HK-2 (cell line): ENCODE measurements at regions not wholly inside any gene's neighbourhood (a gene's known extent, or its start where the extent isn't known, plus 50 kb on each side); places are given as distances from the start of the nearest gene placed in this dataset.
A peak's percentile ranks its signal among the peaks of the same experiment; 100 is the strongest.
"Not testable (repeated sequence)": the region's sequence is repeated elsewhere in the genome, so short reads cannot be mapped to it uniquely, and the experiment has no call there.

Source experiments
- DNase-seq: peaks from one replicate; pipeline ENCODE4 v3.0.0-alpha.2; 2018; ENCODE audit not compliant: unreplicated experiment

DNA sequence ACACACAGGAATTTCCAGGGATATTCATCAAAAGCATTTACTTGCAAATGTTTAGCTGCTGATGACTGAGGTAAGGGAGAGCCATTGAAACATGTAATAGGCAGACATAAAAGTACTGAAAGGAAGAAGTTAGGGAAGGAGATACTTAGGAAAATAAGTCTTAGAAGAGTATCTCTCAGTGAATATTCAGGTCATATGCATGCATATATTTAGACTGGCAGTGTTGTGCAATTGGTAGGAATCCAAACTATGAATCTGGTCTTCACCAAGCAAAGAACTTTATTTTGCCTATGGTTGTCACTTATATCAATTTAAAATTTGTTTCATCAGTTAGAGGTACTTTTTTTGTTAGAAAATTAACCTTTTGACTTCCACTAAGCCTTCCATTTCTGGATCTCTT is 1490.7 kb downstream of the SUCLG1 start:
- DNase-seq, result no peak

DNA sequence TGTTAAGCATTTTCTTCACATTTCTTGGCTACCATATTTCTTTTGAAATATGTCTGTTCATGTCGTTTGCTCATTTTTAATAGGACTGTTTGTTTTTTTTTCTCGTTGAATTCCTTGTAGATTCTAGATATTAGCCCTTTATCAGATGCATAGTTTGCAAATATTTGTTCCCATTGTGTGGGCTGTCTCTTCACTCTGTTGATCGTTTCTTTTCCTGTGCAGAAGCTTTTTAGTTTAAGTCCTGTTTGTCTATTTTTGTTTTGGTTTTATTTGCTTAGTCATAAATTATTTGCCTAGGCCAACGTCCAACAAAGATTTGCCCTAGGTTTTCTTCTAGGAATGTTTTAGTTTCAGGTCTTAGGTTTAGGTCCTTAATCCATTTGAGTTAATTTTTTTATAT is 1494.7 kb downstream of the SUCLG1 start:
- no peak for DNase-seq

DNA sequence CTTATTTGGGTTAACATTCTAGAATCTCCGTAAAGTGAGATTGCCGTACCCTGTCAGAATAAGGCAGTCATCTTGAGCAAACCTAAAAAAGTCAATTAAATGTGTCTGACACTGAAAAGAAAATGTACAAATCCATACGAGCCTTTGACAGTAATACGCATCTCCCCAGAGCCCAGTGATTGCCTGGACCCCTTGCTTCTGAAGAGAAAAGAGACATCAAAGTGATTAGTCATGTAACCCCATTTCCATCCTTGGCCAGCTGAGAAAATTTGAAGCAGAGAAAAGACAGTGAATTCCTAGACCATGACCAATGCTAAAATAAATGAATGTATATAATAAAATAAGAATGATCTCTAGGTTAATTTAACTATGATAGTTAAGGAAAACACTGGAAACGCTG is 1499.4 kb downstream of the SUCLG1 start:
- no peak for DNase-seq

DNA sequence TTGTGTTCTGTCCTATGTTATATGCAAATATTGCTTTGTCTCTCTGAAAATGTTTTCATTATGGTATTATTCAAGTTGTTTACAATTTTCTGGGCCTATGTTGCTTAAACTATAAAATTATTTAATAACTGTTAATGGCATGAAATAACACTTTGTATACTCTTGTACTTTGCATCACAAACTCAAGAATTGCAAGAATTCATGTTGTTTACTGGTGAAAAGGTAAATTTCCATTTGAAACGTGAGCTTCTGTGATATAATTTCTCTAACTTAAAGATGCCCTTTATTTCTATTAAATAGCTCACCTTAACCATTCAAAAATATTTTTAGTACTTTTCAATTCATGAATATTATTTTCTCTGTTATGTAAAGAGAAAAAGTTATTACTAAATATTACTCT is 1504.2 kb downstream of the SUCLG1 start:
- DNase-seq, result no peak

DNA sequence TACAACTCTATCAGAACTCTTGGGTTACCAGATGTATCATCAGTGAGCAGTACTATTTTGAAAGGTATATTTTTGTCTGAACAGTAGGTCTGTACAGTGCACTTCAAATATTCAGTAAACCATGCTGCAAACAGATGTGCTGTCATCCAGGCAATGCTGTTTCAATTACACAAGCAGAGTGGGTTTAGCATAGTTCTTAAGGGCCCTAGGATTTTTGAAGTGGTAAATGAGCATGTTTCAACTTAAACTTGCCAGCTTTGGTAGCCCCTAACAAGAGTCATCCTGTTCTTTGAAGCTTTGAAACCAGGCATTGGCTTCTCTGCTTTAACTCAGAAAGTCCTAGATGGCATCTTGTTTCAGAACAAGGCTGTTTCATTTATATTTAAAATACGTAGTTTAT is 1519.9 kb downstream of the SUCLG1 start:
- no peak for DNase-seq

DNA sequence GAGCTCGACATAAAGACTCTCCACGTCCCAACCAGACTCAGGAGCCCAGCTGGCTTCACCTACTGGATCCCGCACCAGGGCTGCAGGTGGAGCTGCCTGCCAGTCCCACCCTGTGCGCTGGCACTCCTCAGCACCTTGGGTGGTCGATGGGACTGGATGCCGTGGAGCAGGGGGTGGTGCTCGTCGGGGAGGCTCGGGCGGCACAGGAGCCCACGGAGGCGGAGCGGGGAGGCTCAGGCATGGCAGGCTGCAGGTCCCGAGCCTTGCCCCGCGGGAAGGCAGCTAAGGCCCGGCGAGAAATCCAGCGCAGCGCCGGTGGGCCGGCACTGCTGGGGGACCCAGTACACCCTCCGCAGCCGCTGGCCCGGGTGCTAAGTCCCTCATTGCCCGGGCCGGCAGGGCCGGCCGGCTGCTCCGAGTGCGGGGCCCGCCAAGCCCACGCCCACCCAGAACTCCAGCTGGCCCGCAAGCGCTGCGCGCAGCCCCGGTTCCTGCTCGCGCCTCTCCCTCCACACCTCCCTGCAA is 1520.7 kb downstream of the SUCLG1 start:
- DNase-seq, result not testable (repeated sequence)

DNA sequence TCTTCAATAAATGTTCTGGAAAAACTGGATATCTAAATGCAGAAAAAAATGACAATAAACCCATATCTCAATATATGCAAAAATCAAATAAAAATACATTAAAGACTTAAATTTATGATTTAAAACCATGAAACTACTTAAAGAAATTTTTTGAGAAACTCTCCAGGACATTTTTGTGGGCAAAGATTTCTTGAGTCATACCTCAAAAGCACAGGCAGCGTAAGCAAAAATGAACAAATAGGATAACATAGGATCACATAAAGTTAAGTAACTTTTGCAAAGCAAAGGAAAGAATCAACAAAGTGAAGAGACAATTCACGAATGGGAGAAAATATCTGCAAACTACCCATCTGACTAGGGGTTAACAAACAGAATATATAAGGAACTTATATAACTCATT is 1545.5 kb downstream of the SUCLG1 start:
- no peak for DNase-seq

DNA sequence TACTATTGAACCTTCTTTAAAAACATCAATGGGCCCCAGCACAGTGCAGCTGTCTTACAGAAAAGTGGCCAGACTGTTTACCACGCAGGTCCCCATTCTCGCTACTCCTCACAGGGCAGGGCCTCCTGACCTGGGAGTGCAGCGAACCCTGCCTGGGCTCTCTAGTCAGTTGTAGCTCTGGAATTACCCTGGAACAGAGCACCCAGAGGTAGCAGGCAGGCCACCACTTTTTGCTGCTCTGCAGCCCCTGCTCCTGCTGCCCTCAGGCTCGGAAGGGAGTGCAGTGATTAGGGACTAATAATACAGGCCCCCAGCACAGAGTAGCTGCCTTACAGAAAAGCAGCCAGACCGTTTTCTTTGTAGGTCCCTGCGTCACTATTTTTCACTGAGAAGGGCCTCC is 1563.0 kb downstream of the SUCLG1 start:
- DNase-seq, result no peak

DNA sequence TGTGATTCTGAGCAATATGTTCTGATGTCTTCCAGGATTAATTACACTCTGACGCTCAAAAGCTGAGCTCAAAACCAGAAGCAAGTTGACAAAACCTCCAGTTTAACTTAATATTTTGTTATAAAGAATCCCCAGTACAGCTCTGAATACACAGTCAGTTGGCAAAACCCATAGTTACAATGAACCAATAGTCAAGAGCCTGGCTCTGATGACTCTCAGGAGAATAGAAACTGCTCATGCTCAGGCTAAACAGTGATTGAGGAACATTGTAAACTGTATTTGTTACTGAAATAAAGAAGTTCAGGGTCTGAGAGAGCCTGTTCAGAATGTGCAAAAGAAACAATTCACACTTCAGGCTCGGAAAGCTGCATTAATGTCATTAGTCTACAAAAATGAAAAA is 1565.9 kb downstream of the SUCLG1 start:
- no peak for DNase-seq

DNA sequence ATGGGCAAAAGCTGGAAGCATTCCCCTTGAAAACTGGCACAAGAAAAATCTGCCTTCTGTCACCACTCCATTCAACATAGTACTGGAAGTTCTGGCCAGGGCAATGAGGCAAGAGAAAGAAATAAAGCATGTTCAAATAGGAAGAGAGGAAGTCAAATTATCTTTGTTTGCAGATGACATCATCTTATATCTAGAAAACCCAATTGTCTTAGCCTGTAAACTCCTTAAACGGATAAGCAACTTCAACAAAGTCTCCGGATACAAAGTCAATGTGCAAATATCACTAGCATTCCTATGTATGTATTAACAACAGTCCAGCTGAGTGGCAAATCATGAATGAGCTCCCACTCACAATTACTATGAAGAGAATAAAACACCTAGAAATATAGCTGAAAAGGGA is 1579.3 kb downstream of the SUCLG1 start:
- DNase-seq, result no peak

DNA sequence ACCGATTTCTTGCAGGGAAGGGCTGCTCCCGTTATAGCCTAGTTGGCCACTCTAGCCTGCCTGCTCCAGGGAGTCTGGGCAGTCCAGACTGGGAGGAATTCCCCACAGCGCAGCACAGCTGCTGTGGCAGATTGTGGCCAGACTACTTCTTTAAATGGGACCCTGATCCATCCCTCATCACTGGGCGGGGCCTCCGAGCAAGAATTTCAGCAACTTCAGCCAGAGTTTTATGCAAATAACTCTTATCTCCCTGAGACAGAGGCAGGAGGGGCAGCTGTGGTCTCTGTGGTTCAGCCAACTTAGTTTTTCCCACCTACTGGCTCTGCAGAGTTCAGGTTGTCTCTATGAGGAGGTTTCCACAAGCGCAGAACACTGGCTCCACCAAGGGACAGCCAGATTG is 1583.2 kb downstream of the SUCLG1 start:
- no peak for DNase-seq

DNA sequence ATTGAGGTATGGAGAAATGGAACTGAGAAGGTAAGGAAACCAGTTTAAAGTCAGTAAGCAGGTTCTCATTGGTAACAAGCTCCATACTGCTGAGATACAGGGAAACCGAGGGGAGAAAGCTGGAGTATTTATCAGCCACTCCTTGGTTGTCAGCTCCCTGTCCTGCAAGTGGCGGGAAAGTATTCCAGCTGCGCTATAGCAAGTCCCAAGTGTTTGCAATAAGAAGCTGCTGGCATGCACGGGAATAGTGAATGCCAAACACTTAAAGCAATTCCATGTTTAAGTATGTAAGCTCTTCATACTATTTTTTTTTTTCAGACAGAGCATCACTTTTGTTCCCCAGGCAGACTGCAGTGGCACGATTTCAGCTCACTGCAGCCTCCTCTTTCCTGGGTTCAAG is 1601.1 kb downstream of the SUCLG1 start:
- no peak for DNase-seq

DNA sequence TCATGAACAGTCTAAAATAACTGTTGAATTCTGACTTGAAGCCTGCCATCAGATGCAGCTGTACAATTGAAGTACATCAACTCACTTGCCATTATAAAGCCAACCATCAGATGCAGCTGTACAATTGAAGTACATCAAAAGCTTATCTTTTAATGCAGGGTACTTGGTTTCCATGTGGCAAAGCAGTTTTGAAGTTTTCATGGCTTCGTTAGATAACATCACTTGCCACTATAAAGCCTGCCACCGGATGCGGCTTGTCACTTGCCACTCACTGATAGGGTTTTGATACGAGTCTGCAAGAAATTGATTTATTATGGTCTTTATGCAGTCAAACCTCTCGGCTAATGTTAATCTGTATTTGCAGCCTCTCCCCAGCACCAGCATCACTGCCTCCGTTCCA is 1605.8 kb downstream of the SUCLG1 start:
- DNase-seq, result no peak

DNA sequence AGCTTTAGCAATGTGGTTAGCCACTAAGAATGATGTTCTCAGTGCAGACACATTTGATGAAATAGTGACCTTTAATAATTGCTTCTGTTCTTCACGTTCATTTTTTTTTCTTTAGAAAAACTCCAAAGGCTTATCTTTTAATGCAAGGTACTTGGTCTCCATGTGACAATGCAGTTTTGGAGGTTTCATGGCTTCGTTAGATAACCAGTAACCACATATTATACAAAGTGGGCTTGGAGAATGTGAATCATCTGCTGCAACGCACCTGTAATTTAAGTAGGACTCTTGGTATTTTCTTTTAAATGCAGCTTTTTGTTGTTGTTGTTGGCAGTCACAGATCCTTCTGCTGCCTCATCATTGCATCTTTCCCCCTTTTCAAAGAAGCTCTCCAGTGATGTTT is 1606.3 kb downstream of the SUCLG1 start:
- no peak for DNase-seq

DNA sequence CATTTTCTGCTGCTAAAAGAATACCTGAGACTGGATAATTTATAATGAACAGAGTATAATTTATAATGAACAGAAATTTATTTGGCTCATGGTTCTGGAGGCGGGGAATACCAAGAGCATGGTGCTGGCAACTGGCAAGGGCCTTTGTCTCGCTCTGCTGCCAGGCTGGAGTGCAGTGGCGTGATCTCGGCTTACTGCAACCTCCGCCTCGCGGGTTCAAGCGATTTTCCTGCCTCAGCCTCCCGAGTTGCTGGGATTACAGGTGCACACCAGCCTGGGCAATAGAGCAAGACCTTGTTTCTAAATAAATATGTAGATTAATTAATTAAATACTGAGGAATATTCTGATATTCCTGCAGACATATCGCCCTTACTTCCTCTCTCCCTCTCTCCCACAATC is 1610.8 kb downstream of the SUCLG1 start:
- DNase-seq, result no peak

DNA sequence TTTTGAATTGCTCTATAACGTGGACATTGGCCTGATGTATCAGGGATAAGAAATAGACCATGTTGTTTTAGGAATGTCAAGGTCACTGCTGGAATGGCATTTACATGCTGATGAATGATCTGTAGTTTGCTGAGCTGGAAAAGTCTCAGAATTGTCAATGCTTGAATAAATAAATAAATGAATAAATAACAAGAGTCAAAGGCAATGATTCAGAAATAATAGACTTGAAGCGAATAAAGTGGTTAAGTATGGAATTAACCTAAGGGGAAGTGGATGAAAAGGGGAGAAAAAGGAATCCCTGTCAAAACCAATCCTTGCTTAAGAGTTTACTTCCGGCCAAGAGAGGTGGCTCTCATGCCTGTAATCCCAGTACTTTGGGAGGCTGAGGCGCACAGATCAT is 1620.0 kb downstream of the SUCLG1 start:
- no peak for DNase-seq

DNA sequence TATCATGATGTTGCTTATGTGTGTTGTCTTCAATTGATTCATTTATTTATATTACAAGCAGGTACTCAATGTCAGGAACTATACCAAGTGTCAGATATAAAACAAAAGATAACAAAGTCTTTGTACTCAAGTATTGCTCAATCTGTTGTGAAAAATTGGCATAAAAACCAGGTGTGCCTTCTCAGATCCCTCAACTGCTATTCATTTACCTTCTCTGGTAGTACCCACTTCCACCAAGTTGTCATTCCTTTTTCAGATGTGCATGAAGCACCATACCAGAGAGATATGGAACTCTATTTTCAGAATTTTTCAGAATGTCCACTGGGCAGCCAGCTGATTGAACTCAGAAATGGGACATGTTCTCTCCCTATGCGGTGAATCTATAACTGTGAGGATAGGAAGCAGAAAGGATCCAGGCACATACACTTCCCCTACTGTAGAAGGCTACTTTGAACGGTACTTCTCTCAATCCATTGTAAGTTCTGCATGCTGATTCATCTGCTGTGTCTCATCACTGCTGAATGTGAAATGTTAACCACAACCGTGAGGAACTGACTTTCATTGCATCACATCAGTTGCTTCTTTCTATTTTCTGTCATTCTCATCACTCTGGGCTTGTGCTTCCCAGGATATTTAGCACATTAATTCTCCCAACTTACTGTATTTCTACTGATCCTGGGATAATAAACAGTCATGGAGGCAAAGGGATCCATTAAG is 1621.3 kb downstream of the SUCLG1 start:
- DNase-seq, result peak; percentile 22

DNA sequence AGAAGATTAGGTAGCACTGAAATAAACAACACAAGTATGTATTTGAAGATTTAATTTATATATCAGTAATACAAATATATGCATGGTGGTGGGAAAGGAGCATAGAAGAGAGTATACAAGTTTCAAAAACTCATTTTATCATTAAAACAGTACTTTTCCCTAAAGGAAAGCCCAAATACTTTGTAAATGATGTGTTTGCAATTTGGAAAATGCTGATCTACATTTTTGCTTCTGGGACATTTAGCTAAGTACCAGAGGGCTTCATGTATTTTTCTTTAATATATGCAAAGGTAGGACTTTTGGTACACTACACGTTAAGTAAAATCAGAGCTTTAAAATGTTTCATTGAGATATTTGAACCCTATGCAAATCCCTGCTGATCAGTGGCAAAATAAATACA is 1624.2 kb downstream of the SUCLG1 start:
- no peak for DNase-seq

DNA sequence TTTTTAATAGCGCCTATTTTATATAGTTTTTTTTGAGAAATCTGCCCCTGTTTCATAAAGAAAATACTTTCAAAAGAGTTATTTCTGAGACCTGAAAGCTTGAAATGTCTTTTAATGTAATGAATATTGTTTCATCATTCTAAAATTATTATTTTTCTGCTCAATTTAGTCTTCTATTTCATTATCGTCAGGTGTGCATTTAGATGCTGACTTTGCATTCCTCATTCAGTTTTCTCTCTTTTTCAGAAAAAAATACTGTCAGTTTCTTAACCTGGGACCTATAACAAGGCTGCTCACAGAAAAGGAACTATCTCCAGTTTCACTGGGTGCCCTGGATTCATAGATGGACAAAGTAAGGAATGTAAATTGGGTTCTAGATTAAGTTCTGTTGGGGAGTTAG is 1631.7 kb downstream of the SUCLG1 start:
- DNase-seq, result no peak

DNA sequence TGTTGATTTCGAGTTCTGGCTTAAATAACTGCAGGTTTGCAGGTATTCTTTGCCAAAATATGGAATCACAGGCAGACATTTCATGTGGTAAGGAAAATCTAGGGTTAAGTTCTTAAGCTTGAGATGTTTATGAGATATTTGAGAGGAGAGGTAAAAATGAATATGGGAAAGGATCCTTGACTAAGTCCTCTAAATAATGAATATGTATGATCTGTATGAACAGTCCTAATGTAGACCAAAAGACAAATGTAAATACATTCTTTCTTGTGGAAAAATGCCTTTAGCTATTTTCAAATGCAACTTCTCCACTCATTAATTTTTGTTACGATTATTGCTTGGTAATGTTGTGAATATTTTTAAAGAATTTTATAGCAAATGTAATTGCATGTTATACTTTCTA is 1632.6 kb downstream of the SUCLG1 start:
- DNase-seq, result no peak

DNA sequence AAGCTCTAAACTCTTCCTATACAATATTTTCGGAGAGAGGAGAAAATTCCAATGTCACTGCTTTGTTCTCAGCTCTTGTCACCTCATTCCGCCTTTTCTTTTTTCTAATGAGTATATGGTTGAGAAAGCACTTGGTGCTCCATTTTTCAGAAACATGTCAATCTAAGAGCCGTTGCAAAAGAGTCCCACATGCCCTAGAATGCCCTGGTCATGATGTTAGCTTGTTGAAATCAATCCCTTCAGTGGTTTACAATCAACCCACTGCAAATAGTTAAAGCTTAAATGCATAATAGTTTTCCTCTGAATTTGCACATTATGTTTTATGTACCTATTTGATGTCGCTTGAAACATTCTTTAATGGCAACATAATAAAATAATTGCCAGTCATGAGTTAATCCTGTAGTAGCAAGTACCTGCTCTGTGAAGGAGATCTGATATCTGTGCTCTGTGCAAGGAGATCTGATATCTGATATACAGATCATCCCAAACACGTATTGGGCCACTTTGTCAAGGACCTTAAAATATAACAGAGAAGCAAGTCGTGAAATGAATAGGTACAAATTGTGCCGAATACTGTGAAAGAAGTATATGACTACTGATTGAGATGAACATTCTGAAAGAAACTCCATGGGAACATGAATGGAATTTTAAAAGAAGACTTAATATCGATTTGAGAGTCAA is 1633.5 kb downstream of the SUCLG1 start:
- no peak for DNase-seq

DNA sequence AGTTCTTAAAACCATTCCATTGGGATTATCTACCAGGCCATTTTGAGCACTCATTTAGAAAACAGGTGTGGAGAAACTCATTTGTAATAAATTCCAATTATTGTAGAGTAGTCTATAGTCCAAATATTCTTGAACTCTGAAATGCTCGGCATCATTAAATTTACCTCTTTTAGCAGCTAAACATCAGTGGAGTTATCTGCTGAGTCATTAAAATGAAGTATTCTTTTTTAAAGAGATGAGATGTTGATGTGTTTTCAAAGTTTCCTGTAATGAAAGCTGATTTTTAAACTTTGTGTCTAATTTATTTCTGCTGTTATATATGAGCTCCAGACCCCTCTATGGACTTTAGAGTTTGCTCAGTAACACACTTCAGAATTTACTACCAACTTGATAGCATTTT is 1635.2 kb downstream of the SUCLG1 start:
- DNase-seq, result no peak

DNA sequence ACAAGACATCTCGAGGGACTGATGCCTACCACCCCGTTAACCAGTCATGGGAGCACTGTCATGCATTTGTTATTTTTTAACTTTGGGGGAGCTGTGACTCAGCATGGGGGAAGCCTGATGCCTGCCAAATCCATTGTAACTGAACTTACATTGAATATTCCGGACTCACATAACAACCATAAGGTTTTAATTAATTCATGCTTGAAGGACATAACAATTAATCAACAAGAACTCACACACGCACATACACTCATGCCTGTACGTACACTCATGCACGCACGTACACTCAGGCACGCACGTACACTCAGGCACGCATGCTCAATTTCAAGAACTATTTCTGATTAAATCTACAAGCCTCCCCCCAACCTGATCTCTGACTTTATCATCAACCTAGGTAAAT is 1639.1 kb downstream of the SUCLG1 start:
- DNase-seq, result no peak

DNA sequence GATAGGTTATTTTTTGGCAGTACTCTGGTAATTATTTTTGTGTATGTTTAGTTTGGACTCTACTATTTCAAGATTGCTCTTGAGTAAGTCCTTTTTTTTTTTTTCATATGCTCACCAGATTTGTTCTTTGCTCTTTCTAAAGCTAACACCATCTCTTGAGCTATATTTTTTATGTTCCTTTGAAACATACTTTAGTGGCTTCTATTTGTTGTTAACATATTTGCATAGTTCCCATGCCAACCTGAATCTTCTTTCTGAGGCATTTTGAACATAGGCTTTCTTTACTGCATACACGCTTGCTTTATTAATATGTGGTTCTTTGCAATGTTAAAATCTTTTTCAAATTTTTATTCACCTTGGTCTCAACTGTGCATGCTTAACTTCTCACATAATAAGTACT is 1644.9 kb downstream of the SUCLG1 start:
- no peak for DNase-seq
